GM18508 (cell line): ENCODE measurements at regions not wholly inside any gene's neighbourhood (a gene's known extent, or its start where the extent isn't known, plus 50 kb on each side); places are given as distances from the start of the nearest gene placed in this dataset.

Source experiments
- ATAC-seq: cut with Tn5 transposase; IDR thresholded peaks from one replicate; pipeline ENCODE4 v1.9.1; 2021; ENCODE audit warnings: moderate number of reproducible peaks; ENCODE audit not compliant: insufficient read depth, unreplicated experiment

GRCh38 chr13:73610799-73611592, 523.2 kb downstream of the KLF12 start:
- no peak for ATAC-seq

GRCh38 chr13:73608711-73609485, 525.3 kb downstream of the KLF12 start:
- ATAC-seq = no peak

DNA sequence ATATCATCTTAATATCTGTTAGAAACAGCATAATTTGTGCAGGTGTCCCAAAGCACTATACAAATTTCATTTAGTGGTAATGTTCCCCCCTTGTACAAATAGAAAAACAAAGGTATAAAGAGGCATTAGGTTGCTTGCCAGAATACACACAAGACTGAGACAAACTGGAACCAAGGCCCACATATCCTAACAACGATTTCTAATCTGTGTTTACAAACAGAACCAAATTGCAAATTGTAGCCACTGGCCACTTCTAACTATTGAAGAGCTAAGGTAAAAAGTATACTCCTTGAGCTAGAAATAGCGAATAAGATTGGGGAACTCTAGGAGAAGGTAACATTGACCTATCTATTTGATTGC, 526.1 kb downstream of the KLF12 start:
- ATAC-seq = no peak

DNA sequence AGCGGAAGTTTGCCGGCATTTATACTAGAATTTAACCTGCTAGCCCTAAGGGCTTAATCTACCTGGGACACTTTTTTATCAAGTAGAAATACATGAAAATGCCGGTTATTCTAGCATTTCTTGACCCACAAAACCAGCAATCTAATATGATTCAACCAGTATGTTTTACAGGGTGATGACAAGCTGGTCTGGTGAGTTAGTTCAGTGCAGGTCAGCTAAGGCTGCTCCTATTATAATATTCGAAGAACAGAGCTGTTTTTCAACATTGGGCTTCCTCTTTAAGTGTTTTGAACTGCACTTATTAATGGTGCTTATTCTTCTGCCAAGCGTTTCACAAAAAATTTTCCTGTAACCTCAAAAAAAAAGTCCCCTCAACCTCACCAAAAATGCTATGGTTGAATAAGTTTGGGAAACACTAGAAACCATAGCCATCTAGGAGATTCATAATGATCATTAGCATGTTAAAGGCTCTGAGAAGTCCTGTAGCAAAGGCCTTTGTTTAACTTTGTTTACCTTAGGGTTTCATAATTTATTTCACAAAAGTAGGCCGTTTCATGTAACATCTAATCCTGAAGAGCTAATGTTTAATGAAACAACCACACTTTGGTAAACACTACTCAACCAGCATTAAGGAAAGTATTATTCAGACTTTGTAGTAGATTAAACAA, 526.6 kb downstream of the KLF12 start:
- ATAC-seq = no peak

GRCh38 chr13:73603646-73604045, 530.6 kb downstream of the KLF12 start:
- ATAC-seq = no peak

DNA sequence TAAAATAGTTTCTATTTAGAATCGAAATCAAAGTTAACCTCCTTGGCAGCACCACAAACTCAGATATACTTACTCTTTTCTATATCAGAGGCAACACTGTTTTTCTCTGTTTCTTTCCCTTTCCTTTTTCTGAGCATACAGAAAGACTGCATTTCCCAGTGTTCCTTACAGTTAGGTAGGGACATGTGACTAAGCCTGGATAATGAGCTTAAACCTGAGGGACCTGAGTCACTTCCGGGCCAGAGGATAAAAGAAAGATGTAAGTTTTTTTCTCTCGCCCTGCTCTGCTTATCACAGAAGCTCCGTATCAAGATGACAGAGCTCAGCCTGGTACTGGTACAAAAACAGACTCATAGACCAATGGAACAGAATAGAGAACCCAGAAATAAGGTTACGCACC, 531.9 kb downstream of the KLF12 start:
- ATAC-seq = no peak

GRCh38 chr13:73601708-73602107, 532.5 kb downstream of the KLF12 start:
- no peak for ATAC-seq

DNA sequence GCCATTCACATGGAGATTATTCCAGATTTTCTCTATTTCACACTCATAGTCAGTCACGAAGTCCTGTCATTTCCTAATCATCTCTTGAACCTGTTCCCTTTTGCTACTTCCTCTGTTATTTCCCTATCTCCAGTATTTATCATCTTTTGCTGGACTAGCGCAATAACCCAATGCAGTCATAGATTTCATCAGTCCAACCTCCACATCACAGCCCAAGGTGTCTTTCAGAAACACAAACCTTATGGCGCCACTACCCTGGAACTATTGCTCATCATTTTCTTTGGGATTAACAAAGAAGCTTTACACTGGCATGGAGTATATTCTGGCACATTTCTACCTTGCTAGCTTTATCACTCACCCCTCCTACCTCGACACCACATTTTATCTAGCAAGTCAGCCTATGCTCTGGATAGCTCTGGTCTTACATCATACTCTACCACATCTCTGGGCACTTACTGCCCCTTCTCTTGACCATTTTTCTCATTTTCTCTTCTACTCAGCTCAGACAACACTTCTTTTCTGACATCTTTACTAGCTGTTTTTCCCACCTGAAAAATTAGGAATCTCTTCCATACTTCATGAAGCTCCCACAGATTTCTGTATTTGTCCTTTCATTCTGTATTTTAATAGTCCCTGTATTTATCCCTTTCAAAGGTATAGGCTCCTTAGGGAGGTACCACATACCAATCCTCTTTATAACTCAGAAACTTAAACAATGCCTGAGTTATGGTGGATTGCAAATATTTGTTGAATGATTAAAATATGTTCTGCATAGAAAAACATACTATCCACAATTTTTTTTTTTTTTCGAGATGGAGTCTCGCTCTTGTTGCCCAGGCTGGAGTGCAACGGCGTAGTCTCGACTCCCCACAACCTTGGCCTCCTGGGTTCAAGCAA, 534.7 kb downstream of the KLF12 start:
- no peak for ATAC-seq

DNA sequence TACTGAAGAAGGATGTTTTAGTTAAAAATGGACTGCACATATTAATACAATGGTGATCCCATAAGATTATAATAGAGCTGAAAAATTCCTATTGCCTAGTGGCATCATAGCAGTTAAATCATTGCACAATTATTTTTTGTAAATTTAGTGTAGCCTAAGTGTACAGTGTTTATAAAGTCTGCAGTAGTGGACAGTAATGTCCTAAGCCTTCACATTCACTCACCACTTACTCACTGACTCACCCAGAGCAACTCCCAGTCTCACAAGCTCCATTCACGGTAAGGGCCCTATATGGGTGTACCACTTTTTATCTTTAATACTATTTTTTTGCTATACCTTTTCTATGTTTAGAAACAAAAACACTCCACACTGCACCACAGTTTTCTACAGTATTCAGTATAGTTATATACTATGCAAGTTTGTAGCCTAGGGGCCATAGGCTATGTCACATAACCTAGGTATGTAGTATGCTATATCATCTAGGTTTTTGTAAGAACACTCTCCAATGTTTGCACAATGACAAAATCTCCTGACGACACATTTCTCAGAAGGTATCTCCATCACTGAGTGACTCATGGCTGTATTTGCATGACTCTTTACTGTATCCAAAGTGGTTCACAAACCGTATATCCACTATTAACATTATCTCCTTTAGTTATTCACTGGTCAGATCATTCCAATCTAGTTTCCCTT, 536.0 kb downstream of the KLF12 start:
- no peak for ATAC-seq

- ATAC-seq = no peak
These were observed 537.6 kb downstream of the KLF5 start for GRCh38 chr13:73596382-73596781.

DNA sequence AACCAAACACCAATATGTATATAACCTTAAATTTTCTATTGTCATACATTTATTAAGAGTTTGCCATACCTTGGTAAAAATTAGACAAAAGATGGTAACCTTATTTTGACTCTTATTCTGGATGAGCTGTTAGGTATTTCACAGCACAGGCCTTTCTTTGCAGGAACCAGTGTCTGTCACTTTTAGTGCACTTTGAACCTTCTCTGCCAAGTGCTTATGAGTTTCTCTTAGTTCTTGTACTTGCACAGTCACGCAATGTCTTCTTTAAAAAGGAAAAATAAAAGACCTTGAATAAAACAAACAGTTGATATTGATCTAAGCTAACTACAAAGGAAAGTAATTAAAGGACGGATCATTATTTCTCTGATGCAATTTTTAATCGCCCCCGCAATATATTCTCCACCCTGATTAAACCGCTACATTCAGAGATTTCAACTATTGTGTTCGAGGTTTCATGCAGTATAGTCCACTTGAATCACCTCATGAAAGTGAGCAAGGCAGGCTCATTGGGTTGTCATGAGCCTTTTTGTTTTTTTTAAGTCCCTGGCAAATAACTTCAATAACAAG, 534.5 kb downstream of the KLF5 start:
- no peak for ATAC-seq

GRCh38 chr13:73591861-73592260, 533.1 kb downstream of the KLF5 start:
- no peak for ATAC-seq

DNA sequence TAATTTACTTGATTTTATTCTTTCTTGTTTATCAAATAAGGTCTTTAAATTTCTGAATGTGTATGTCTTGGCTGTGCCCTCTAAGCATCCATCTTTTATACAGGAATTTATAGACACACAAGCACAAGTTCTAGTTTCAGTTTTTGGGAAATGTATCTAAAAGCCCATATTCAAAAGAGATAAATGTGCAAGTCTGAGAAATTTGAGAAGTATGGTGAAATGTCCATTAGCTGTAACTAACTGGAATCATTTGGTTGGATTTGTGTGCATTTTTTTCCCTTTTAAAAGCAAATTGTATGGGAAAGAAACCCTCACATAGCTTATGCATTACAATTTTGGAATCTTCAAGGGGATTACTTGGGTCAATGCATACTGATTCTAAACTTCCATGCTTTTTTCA, 532.0 kb downstream of the KLF5 start:
- no peak for ATAC-seq

DNA sequence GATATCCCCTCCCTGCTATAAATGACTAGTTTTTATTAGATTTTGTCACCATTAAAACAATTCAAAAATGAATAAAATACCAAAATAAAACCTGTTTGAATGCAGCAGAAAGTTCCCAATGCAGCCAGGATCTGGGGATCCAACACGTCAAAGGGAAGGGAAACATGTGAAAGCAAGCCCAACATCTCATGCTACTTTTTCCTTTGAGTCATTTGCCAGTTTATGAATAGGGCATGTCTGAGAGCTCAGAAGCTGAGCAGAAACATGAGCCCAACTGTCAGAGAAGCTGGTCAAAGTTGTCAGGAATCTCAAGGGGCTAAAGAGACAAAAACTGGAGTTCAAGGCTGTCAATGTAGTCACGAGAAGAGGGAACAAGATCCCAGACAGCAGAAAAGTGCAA, 526.4 kb downstream of the KLF5 start:
- ATAC-seq = no peak

DNA sequence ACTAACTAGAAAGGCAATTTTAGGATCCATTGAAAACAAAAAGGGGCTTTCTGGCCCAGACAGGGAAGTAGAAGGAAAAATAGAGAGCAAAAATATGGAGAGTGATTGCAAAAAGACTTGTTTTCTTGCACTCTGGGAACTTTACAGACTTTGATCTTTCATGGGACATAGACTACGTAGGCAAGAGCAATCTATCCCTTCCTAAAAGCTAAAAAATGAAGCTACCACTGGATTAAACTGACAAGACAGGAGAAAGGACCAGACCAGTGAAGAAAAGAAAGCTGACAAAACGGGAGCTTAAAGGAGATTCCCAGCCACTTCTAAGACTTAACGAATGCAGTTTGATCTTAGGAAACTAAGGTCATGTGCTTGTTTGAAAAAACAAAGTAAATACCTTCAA, 524.5 kb downstream of the KLF5 start:
- no peak for ATAC-seq

GRCh38 chr13:73580513-73581267, 521.9 kb downstream of the KLF5 start:
- no peak for ATAC-seq

GRCh38 chr13:73579574-73580274, 520.9 kb downstream of the KLF5 start:
- no peak for ATAC-seq

GRCh38 chr13:73578251-73578875, 519.6 kb downstream of the KLF5 start:
- ATAC-seq = no peak
